Retinal pigment epithelial cell (primary cell): ENCODE measurements at regions not wholly inside any gene's neighbourhood (a gene's known extent, or its start where the extent isn't known, plus 50 kb on each side); places are given as distances from the start of the nearest gene placed in this dataset.

Source experiments
- DNase-seq: peaks from one replicate; pipeline ENCODE4 v3.0.0-alpha.2; 2010; ENCODE audit warnings: low read depth
- H3K4me3 ChIP-seq: 2 replicates; pipeline ENCODE4 v1.5.1; 2011; ENCODE audit warnings: mild to moderate bottlenecking, low read length, control low read depth, moderate library complexity
- TF ChIP-seq, protein P1 (sequence below): conservative IDR thresholded peaks from 2 replicates; pipeline ENCODE4 v1.5.1; 2011; ENCODE audit warnings: low read depth, low read length, control low read depth, inconsistent platforms

DNA sequence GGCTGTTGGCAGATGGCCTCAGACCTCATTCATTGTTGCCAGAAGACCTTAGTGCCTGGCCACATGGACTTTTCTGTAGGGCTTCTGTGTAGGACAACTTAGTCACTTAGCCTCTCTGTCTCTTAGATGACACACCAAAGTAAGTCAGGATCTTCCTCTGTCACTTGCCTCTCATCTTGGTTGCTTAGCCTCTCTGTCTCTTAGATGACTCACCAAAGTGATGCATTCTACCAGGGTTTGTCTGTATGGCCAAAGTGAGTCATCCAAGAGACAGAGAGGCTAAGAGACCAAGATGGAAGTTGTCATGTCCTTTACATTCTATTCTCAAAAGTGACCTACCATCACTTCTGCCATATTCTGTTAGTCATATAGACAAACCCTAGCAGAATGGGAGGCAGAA, 255.9 kb upstream of the DEFB112 start:
- H3K4me3 ChIP-seq = no peak overlapping the region
- TF ChIP-seq, protein P1, sequence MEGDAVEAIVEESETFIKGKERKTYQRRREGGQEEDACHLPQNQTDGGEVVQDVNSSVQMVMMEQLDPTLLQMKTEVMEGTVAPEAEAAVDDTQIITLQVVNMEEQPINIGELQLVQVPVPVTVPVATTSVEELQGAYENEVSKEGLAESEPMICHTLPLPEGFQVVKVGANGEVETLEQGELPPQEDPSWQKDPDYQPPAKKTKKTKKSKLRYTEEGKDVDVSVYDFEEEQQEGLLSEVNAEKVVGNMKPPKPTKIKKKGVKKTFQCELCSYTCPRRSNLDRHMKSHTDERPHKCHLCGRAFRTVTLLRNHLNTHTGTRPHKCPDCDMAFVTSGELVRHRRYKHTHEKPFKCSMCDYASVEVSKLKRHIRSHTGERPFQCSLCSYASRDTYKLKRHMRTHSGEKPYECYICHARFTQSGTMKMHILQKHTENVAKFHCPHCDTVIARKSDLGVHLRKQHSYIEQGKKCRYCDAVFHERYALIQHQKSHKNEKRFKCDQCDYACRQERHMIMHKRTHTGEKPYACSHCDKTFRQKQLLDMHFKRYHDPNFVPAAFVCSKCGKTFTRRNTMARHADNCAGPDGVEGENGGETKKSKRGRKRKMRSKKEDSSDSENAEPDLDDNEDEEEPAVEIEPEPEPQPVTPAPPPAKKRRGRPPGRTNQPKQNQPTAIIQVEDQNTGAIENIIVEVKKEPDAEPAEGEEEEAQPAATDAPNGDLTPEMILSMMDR = no peak
- no peak for DNase-seq

DNA sequence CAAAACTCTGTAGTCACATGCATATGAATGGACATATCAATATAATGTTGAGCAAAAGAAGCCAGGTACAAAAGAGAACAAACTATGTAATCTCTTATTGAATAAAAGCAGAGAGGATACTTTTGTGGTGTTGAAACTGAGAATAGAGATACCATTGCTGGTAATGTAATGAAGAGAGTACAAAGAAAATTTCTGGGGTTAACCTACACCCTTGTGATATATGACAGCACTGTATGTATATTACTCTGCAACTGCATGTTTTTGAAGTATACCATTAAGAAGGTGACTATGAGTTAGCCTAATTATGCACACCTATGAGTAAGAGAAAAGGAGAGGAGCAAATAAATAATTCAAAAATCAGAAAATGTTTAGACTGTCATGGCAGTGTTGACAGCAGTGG, 268.8 kb upstream of the DEFB112 start:
- DNase-seq = no peak
- TF ChIP-seq, protein P1 = no peak
- H3K4me3 ChIP-seq = no peak overlapping the region

DNA sequence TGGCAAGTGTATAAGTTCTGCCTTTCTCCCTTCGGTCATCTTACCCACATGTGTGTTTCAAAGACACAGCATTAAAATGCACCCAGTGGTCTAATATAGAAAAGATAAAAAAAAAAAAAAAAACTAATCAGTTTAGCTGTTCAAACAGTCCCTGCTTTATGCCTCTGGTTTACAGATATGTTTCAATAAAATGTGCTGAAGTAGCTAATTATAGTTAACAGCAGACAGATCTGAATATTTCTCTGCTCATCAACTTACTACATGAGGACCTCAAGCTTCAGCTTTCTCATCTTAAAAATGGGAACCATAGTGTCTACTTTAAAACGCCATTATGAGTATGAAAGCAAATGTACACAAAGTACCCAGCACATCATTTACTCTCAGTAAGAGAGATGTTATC, 280.6 kb upstream of the DEFB112 start:
- DNase-seq = no peak
- no peak overlapping the region for H3K4me3 ChIP-seq
- TF ChIP-seq, protein P1 = no peak

DNA sequence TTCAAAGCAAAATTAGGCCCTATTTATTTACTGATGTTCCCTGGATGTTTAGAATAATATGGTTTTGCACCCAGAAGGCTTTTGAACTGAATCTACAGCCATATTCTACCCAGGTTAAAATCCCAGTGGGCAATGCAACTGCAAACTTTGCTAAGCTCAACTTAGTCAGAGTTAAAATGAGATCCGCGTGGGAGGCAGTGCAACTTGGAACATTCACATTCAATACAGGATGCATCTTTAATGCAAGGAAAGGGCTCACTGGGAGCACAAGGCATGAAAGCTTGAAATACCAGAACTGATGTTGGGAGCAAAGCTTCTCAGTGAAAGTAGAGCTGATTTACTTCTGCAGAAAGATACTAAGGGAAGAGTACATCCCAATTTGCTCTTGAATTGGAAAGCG, 281.2 kb upstream of the DEFB112 start:
- TF ChIP-seq, protein P1 = no peak
- DNase-seq = no peak
- H3K4me3 ChIP-seq = no peak overlapping the region

DNA sequence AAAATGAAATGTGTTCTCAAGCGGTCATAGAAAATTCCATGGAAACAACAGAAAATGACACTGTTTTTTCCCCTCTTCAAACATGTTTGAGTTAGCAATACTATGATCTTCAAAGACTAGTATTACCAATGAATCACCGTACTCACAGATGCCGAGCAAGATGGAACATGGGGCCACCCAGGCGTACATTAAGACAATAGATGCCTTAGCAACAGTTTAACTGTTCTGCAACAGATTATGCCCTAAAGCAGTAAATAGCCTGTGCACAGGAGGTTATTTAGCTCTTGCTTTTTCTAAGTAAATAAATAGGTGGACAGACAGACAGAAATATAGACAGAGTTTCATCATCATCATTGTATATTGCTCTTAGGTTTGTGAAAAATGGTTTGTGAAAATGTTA, 284.0 kb upstream of the DEFB112 start:
- DNase-seq = no peak
- TF ChIP-seq, protein P1 = no peak
- H3K4me3 ChIP-seq = no peak overlapping the region

DNA sequence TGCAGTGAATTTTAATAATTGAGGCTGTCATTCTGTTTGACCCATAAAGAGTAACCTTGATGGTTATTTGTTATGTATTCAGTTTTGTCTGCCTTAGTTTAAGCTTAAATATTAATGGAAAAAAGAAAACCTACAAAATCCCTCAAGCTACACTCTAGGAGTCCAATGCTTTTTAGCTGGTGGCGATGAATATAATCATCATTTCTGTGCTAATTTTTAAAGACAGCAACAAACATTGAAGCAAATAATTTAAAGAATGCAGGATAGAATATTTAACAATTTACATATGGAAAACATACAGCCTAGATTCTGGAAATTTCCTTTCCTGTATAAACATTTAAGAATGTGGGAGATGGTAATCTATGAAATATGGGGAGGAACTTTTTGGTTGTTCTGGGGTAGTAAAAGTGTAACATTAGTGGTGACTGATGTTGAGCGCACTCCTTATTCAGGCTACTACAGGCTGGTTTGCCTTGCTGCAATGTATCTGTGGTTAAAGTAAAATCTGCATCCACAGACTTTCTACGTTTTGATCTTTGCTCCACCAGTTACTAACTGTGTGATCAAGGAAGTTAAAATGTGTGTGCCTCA, 287.9 kb upstream of the DEFB112 start:
- DNase-seq = no peak
- H3K4me3 ChIP-seq = no peak overlapping the region
- TF ChIP-seq, protein P1 = no peak

DNA sequence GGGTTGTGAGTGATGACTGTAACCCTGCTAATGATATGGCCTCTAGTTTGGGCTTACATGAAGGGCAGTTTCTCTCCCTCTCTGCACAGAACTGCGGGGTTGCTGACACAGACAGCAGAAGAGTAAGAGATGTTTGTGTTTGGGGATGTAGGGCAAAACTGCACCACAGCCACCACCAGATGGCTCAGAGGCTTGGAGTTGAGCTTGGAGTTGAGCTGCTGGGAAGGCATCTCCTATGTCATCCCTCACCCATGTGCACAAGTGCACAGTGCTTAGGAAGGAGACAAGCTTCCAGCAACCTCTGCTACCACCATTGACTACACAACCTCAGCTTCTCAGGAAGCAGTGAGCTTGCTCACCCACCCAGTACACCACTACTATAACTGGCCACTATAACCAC, 303.9 kb upstream of the DEFB112 start:
- TF ChIP-seq, protein P1 = no peak
- H3K4me3 ChIP-seq = no peak overlapping the region
- no peak for DNase-seq
